ENCODE measurements at regions not wholly inside any gene's neighbourhood (a gene's known extent, or its start where the extent isn't known, plus 50 kb on each side); places are given as distances from the start of the nearest gene placed in this dataset.

DNA sequence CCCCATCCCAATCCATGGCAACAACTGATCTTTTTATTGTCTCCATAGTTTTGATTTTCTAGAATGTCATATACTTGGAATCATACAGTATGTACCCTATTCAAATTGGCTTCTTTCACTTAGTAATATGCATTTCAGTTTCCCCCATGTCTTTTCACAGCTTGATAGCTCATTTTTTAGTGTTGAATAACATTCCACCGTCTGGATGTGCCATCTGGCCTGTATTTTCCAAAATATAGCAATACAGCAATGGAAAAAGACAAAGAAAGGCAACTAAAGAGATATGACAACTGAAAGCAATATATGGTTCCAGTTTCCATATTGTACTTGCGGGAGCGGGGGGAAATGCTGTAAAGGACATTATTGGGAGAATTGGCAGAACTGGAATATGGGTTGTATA lies 166.4 kb upstream of the NT5E start:
- H3K4me3 Mint-ChIP-seq = no peak overlapping the region
- H3K23me2 ChIP-seq (ENCODE audit: insufficient read length, low read depth, low read length, poor library complexity, severe bottlenecking) = no peaks in the 10 kb centered on the region
- H3K14ac ChIP-seq (ENCODE audit: insufficient read depth, low read length) = no peak overlapping the region
- no peak overlapping the region for H3K18ac ChIP-seq (ENCODE audit: insufficient read length, low read depth, low read length)
- H3K4me1 ChIP-seq (ENCODE audit: insufficient read depth, low read length) = no peaks in the 10 kb centered on the region
- H3K4me2 ChIP-seq (ENCODE audit: insufficient read depth, insufficient read length, low read length) = no peak overlapping the region
- no peak overlapping the region for H3K27ac ChIP-seq (ENCODE audit: insufficient read length, low read depth, low read length)
- H3K79me1 ChIP-seq (ENCODE audit: insufficient read depth, low read depth, low read length, poor library complexity, severe bottlenecking) = no peaks in the 10 kb centered on the region
- no peak overlapping the region for H2BK12ac ChIP-seq (ENCODE audit: insufficient read length, low read depth, low read length)
- H3K27me3 Mint-ChIP-seq (ENCODE audit: low read depth) = no peaks in the 10 kb centered on the region; the same call in 1 of the 2 replicates
- peaks cover 0 to 6% (median 0%) of the 10 kb centered on the region in 3 experiments; a peak in 1 of 7 replicates for H3K36me3 Mint-ChIP-seq (ENCODE audit: insufficient read depth in 1 of 3, low read depth in 3 of 3)
- H3K23ac ChIP-seq (ENCODE audit: insufficient read length, low read depth, low read length) = no peak overlapping the region
- no peaks in the 10 kb centered on the region for H3K9me3 ChIP-seq (ENCODE audit: control insufficient read depth, low read depth, low read length)
- no peaks in the 10 kb centered on the region for H3K27me3 ChIP-seq (ENCODE audit: insufficient read depth, low read length)
- H2AFZ ChIP-seq (ENCODE audit: low read length) = no peak overlapping the region
- no peak overlapping the region for H2BK15ac ChIP-seq (ENCODE audit: low read depth, low read length)
- no peak overlapping the region for H2AK5ac ChIP-seq (ENCODE audit: insufficient read length, low read length)
- no peak for DNase-seq
- H3T11ph ChIP-seq (ENCODE audit: low read length) = no peak overlapping the region
- H4K5ac ChIP-seq (ENCODE audit: insufficient read length, low read depth, low read length) = no peak overlapping the region
- H3K9me3 Mint-ChIP-seq = no peaks in the 10 kb centered on the region; a peak in 2 of 5 replicates
- H3K56ac ChIP-seq (ENCODE audit: insufficient read length, low read depth, low read length) = no peak overlapping the region
- no peaks in the 10 kb centered on the region for H4K20me1 ChIP-seq (ENCODE audit: control insufficient read depth, insufficient read depth, insufficient read length)
- no peak overlapping the region for H3K27ac Mint-ChIP-seq
- TF ChIP-seq, protein P1, sequence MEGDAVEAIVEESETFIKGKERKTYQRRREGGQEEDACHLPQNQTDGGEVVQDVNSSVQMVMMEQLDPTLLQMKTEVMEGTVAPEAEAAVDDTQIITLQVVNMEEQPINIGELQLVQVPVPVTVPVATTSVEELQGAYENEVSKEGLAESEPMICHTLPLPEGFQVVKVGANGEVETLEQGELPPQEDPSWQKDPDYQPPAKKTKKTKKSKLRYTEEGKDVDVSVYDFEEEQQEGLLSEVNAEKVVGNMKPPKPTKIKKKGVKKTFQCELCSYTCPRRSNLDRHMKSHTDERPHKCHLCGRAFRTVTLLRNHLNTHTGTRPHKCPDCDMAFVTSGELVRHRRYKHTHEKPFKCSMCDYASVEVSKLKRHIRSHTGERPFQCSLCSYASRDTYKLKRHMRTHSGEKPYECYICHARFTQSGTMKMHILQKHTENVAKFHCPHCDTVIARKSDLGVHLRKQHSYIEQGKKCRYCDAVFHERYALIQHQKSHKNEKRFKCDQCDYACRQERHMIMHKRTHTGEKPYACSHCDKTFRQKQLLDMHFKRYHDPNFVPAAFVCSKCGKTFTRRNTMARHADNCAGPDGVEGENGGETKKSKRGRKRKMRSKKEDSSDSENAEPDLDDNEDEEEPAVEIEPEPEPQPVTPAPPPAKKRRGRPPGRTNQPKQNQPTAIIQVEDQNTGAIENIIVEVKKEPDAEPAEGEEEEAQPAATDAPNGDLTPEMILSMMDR (conservative IDR thresholded peaks at IDR 0.05) = no peak
- H3K9ac ChIP-seq (ENCODE audit: extremely low read depth, insufficient read length, low read length) = no peak overlapping the region
- no peaks in the 10 kb centered on the region; a peak in 1 of 4 replicates for H3K4me1 Mint-ChIP-seq
- no peak overlapping the region for H4K8ac ChIP-seq (replicated peaks; ENCODE audit: insufficient read length, low read depth, low read length)
- no peak overlapping the region for H4K91ac ChIP-seq (ENCODE audit: insufficient read length, low read depth, low read length)
- no peak overlapping the region for H3K4ac ChIP-seq (ENCODE audit: low read depth, low read length)
- no peak overlapping the region for H2BK20ac ChIP-seq (ENCODE audit: low read depth, low read length, poor library complexity, severe bottlenecking)
- no CpG with 5 or more reads among the region's 3 CpGs for WGBS (ENCODE audit: extremely low coverage, insufficient read length, low lambda C conversion rate)
- H3K79me2 ChIP-seq (ENCODE audit: insufficient read depth, low read length) = no peaks in the 10 kb centered on the region
- H2BK5ac ChIP-seq (ENCODE audit: insufficient read length, low read length) = no peak overlapping the region
- H2BK120ac ChIP-seq (ENCODE audit: low read depth, low read length, poor library complexity, severe bottlenecking) = no peak overlapping the region

Measured in H9 (cell line).